ENCODE measurements at regions not wholly inside any gene's neighbourhood (a gene's known extent, or its start where the extent isn't known, plus 50 kb on each side); places are given as distances from the start of the nearest gene placed in this dataset.

- WGBS (ENCODE audit: insufficient coverage), result 93% methylated on average over 4 of the region's 5 CpGs
- H3K9ac ChIP-seq (ENCODE audit: insufficient read depth, low read length, poor library complexity, severe bottlenecking), result no peak overlapping the region
- no peak for DNase-seq
- H3K27ac ChIP-seq (ENCODE audit: low read depth in 1 of 2, low read length in 2 of 2), result no peak overlapping the region
- TF ChIP-seq CTCF (IDR thresholded peaks at IDR 0.05), result no peak
- no peaks in the 10 kb centered on the region for H3K36me3 ChIP-seq (replicated peaks in 1 of 2; ENCODE audit: control insufficient read depth in 1 of 2, insufficient read depth in 2 of 2, low read length in 2 of 2)
- H3K9me3 ChIP-seq (replicated peaks in 1 of 2; ENCODE audit: control insufficient read depth in 1 of 2, insufficient read depth in 1 of 2, low read length in 2 of 2), result no peaks in the 10 kb centered on the region
- H2AFZ ChIP-seq (ENCODE audit: insufficient read depth, low read depth, low read length, poor library complexity, severe bottlenecking), result no peak overlapping the region
- H3K27me3 ChIP-seq (ENCODE audit: control insufficient read depth in 2 of 2, insufficient read depth in 2 of 2, low read length in 2 of 2), result no peaks in the 10 kb centered on the region
- no peaks in the 10 kb centered on the region for H3K27me3 Mint-ChIP-seq (ENCODE audit: low read depth in 3 of 3)
- peaks cover 0 to 3% (median 2%) of the 10 kb centered on the region in 7 donors for H3K9me3 Mint-ChIP-seq
- no peak overlapping the region for H3K4me2 ChIP-seq (replicated peaks; ENCODE audit: extremely low read depth, low read length, poor library complexity, severe bottlenecking)
- no peaks in the 10 kb centered on the region for H3K4me1 Mint-ChIP-seq
- no peak overlapping the region for H3K4me3 ChIP-seq (replicated peaks in 1 of 3; ENCODE audit: low read depth in 2 of 3, low read length in 3 of 3)
- intact Hi-C loops (cut with micrococcal nuclease), result no loop called here
- no peaks in the 10 kb centered on the region for H3K4me1 ChIP-seq (ENCODE audit: control insufficient read depth in 1 of 2, insufficient read depth in 2 of 2, low read length in 2 of 2)
- H4K20me1 ChIP-seq (ENCODE audit: insufficient read depth, low read length), result no peaks in the 10 kb centered on the region
- no peak overlapping the region for H3K4me3 Mint-ChIP-seq
- H3K79me2 ChIP-seq (ENCODE audit: insufficient read depth, low read length), result no peaks in the 10 kb centered on the region
- H3K36me3 Mint-ChIP-seq, result no peaks in the 10 kb centered on the region
- no peak overlapping the region for H3K27ac Mint-ChIP-seq
Measured at GRCh38 chr4:11685481-11685880, 256.8 kb upstream of the HS3ST1 start.

- Histone ChIP-seq H3K27ac (ENCODE audit: low read depth in 1 of 2, low read length in 2 of 2) (no peak overlapping the region), H3K4me1 (ENCODE audit: control insufficient read depth in 1 of 2, insufficient read depth in 2 of 2, low read length in 2 of 2) (no peaks in the 10 kb centered on the region), H3K79me2 (ENCODE audit: insufficient read depth, low read length) (no peaks in the 10 kb centered on the region), H2AFZ (ENCODE audit: insufficient read depth, low read depth, low read length, poor library complexity, severe bottlenecking) (no peak overlapping the region), H3K9me3 (replicated peaks in 1 of 2; ENCODE audit: control insufficient read depth in 1 of 2, insufficient read depth in 1 of 2, low read length in 2 of 2) (no peaks in the 10 kb centered on the region), H4K20me1 (ENCODE audit: insufficient read depth, low read length) (no peaks in the 10 kb centered on the region), H3K27me3 (ENCODE audit: control insufficient read depth in 2 of 2, insufficient read depth in 2 of 2, low read length in 2 of 2) (no peaks in the 10 kb centered on the region), H3K9ac (ENCODE audit: insufficient read depth, low read length, poor library complexity, severe bottlenecking) (no peak overlapping the region), H3K36me3 (replicated peaks in 1 of 2; ENCODE audit: control insufficient read depth in 1 of 2, insufficient read depth in 2 of 2, low read length in 2 of 2) (no peaks in the 10 kb centered on the region), H3K4me3 (replicated peaks in 1 of 3; ENCODE audit: low read depth in 2 of 3, low read length in 3 of 3) (no peak overlapping the region), H3K4me2 (replicated peaks; ENCODE audit: extremely low read depth, low read length, poor library complexity, severe bottlenecking) (no peak overlapping the region)
- Mint-ChIP-seq H3K4me3 (no peak overlapping the region), H3K36me3 (no peaks in the 10 kb centered on the region), H3K4me1 (no peaks in the 10 kb centered on the region), H3K27ac (no peak overlapping the region), H3K27me3 (ENCODE audit: low read depth in 3 of 3) (peaks cover 0 to 3% (median 0%) of the 10 kb centered on the region in 3 donors), H3K9me3 (peaks cover 0 to 3% (median 0%) of the 10 kb centered on the region in 7 donors)
- TF ChIP-seq CTCF (IDR thresholded peaks at IDR 0.05), result no peak
- no CpG with 5 or more reads among the region's 3 CpGs for WGBS (ENCODE audit: insufficient coverage)
- intact Hi-C loops (cut with micrococcal nuclease), result no loop called here
- no peak for DNase-seq
Measured at GRCh38 chr4:11675051-11675800, 246.5 kb upstream of the HS3ST1 start.
